Left renal pelvis (tissue), 4 donors: ENCODE measurements at regions not wholly inside any gene's neighbourhood (a gene's known extent, or its start where the extent isn't known, plus 50 kb on each side); places are given as distances from the start of the nearest gene placed in this dataset.
A peak's percentile ranks its signal among the peaks of the same experiment; 100 is the strongest.
"Not testable (repeated sequence)": the region's sequence is repeated elsewhere in the genome, so short reads cannot be mapped to it uniquely, and the experiment has no call there.

Experiments used
- DNase-seq, 4 donors: peaks; one replicate each; pipeline ENCODE4 v3.0.0-alpha.2; 2013; ENCODE audit warnings: low read depth in 4 of 4, low spot score in 3 of 4

DNA sequence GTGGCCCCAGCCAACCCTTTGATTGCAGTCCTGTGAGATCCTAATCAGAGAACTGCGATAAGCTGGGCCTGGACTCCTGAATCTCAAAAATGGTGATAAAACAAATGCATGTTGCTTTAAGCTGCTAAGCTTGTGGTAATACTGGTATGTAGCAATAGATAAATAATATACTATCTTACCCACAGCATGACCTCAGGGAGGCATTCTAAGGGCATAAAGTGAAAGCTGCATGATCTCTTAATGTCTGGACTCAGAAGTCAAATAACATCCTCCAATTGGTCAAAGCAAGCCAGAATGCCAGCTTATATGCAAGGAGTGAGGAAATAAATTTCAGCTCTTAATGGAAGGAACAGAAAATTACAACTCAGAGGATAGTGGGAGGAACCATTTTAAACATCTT is 246.1 kb downstream of the FSIP2 start:
- no peak for DNase-seq

DNA sequence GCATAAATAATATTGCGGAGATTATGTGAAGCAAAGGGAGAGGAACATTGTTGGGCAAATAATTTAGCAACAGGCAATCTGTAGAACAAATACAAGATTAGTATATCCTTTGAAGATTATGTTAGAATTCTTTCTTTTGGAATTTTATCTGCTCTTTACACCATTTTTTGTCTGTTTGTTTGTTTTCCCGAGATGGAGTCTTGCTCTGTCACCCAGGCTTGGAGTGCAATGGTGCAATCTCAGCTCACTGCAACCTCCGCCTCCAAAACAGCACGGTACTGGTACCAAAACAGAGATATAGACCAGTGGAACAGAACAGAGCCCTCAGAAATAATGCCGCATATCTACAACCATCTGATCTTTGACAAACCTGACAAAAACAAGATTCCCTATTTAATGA is 250.3 kb downstream of the FSIP2 start:
- DNase-seq: not testable (repeated sequence)

DNA sequence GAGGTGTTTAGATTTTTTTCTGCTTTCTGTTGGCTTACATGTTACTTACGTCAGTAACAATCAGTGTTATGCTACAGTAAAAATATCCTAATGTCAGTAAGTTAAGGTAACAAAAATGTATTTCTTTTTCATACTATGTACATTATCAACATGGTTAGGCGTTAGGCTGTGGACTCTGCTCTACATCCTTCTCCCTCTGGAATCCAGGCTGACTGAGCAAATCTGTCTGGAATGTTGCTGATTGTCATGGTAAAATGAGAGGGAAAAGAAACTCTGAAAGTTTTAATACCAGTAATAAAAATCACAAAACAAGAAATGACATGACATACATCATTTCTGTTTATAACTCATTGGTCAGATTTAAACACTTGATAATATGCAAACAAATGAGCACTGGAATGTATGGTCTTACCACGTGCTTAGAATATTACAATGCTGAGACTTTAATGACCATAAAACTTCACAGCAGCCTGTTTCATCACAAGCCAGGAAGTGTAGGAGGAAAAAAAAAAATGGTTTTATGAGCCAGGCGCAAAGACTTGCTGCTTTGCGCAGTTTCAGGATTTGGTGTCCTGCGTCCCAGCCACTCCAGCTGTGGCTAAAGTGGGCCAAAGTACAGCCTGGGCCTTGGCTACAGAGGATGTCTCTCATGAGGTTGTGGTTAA is 252.4 kb downstream of the FSIP2 start:
- DNase-seq: no peak

DNA sequence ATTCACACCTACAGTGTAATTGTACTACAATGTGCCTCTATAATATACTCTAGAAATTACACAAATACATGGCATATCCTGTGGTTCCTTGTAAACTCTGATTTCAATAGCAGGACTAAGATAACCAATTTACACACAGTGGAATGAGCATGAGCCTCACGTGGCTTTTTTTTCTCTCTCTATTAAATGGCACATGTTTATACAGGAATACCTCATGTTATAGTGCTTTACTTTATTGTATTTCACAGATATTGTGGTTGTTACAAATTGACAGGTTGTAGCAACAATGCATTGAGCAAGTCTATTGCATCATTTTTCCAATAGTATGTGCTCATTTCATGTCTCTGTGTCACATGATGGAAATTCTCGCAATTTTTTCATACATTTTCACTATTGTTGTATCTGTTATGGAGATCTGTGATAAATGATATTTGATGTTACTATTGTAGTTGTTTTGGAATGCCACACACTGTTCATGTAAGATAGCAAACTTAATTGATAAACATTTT is 260.0 kb downstream of the FSIP2 start:
- DNase-seq: no peak

DNA sequence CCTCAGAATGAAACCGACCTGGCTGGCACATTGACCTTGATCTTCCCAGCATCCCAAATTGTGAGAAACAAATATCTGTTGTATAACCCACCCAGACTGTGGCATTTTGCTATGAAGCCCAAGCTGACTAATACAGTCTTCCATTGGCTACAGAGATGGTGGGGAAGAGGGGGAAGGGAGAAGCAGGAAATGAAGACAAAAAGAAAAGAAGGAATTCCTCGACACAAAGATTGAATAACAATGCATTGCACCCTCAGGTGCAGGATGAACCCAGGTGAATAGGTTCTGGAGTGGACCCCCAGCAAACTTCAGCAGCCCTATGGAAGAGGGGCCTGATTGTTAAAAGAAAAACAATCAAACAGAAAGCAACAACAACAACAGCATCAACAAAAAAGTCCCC is 270.7 kb downstream of the FSIP2 start:
- no peak for DNase-seq

DNA sequence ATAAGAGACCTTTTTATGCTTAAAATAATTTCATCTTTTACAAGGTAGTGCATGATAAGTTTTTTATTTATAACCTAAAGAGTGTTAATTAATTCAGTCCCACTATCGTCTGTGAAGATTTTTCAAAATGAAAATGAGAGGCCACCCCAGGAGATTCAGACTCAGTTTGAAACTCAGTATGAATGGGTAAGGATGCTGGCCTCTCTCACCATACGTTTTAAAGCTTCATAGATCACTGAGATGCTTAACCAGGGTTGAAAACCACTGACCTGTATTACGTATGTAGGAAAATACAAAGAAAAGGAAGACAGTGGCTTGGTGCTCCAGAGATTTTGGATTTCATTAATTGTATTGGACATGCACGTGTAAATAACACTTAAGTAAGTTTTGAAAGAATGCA is 278.7 kb downstream of the FSIP2 start:
- no peak for DNase-seq

DNA sequence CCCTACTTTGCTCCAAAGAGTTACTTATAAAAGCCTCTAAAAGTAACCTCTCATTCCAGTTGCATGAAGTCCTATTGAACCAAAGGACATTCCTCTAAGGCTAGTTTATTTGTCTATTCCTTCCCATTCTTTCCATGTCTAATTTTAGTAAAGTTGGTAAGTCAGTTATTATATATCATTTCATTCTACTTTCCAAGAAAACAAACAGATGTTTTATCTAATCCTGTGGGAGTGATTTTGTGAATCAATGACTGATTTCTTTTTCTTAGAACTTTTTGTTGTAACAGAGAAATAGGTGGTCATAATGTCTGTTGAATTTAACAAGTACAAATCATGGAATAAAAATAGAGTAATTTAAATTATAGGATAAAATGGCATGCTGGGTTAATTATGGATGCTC is 286.3 kb downstream of the FSIP2 start:
- no peak for DNase-seq

DNA sequence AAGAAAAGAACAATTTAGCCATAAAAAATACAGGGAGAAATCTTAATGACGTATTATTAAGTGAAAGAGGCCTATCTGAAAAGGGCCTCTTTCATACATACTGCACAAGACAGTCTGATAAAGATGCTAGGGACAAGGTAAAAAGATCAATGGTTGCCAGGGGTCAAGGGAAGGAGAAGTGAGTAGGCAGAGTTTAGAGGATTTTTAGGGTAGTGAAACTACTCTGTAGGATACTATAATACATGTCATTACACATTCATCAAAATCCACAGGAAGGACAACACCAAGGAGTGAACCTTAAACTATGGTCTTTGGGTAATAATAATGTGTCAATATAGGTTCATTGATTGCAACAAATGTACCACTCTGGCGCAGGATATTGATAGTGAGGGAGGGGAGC is 289.3 kb downstream of the FSIP2 start:
- DNase-seq: no peak

DNA sequence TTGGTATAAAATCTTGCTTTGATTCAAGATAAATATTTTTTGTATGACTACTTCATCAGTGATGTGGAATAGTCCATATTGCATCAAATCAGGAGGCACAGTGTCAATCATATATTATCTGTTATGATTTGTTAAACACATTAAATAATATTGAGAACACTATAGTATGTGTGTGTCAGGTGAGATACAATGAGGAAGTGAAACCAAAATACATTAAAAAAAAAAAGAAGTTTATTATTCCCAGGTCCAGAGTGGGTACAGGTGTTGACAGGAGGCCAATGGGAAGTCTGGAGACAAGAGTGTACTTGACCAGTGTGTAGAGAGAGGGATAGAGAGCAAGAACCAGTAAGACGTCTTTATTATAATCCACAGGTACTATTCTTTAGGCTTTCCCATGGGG is 292.6 kb downstream of the FSIP2 start:
- DNase-seq: no peak

DNA sequence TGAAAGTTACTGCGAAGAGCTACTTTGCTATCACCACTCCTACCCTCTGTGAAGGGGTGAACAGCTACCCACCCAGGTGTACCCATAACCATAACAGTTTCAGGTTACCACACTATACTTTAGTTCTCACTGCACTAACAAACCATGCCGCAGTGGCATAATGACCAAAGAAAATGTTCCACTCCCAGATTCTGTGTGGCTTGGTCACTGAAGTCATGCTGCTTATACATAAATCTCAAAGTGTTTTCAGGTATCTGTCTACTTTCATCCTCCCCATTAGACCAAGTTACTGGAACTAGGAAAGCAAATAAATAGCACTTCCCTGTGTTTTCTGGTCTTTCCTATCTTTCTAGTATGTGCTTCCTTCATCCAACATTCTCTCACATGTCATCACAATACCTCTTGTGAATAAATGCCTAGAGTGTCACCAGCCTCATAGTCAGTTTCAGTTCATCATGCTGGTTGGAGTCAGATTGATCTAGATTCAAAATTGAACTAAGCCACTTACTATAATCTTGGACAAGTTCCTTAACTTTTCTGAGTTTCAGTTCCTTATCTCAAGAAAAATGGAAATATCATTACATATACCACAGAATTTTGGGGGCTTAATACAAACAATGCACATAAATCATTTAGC is 293.6 kb downstream of the FSIP2 start:
- DNase-seq: peak in 1 of 4 donors; percentile 15

DNA sequence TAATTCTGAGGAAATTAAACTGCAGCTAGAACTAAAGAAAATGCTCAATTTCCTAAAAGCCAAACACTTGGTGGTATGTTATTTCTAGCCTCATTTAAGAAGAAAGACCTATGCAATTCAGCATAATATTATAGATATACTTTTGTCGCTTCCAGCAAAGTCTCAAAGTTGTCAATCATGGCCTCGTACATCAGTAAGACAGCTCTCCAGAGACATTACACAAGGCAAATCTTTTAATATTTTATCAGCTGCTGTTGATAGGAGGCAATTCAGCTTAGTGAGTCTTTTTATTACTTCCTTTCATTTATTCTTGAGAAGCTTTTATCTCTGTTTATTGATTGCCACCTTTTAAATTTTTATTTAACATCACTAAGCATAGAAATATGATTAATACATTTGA is 294.3 kb downstream of the FSIP2 start:
- no peak for DNase-seq

DNA sequence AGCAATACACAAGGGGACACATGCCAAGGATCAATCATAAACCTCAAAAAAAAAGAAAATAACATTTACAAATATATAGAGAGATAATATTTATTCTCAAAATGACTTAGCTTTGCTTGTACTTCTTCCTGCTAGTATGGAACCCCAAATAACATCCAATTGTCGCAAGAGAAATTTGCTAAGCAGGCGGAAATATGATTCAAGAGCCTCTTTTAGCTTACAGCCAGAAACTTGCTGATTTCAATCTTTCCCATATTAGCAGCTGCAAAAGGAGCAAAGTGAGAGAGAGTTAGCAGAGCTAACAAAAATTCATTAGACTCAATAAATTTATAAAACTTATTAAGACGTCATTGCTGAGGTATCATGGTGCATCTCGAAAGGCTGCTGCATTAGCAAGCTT is 294.9 kb downstream of the FSIP2 start:
- no peak for DNase-seq

DNA sequence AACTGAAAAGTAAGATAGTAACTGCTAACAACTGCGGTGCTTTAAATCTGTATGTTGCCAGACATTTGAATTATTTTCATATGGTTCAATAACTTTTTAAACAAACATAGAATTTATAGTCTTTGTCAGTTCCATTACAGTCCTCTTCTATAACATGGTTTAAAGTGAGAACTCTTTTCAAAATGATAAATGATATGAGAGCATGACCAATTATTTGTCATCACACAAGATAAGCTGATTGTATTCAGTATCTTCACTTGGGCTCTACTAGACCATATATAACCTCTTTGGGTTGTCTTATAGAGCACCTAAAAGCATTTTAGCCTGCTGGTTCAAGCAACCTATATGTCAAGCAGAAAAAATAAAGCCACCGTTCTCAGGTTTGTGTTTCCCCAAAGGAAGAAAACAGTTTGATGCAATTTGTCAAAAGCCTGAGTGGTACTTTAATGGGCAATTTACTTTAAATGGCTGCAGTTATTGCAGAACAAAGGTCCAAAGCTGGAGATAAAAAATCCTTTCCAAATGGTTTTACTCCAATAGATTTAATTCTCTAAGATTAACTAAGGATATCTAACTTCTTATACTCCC is 298.4 kb downstream of the FSIP2 start:
- no peak for DNase-seq

DNA sequence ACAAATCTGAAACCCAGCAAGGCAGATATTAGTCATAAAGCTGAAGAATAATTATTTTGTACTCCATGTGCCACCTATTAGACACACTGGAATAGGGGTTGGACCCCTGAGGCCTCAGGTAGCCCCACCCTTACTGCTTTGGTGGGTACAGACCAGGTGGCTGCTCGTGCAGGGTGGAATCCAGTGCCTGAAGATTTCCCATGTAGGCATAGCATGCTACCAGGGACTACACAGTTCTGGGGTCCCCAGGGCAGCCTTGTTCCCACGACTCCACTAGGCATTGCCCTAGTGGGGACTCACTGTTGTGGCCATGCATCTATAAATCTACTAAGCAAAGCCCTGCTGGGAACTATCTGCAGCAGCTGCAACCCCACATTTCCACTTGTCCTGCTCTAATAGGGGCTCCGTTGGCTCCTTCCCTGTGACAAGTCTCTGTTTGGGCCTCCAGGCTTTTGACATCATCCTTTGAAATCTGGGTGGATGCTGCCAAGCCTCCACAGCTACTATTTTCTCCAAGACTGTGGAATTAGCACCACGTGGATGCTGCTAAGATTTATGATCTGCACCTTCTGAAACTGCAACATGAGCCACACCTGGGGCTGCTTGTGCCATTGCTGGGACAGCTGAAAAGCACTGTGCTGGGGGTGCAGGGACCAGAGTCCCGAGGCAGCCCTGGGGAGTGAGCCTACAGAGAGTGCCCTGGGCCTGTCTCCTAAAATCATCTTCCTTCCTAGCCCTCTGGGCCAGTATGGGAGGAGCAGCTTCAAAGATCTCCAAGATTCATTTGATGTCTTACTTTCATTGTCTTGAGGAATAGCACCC is 303.8 kb downstream of the FSIP2 start:
- DNase-seq: no peak

DNA sequence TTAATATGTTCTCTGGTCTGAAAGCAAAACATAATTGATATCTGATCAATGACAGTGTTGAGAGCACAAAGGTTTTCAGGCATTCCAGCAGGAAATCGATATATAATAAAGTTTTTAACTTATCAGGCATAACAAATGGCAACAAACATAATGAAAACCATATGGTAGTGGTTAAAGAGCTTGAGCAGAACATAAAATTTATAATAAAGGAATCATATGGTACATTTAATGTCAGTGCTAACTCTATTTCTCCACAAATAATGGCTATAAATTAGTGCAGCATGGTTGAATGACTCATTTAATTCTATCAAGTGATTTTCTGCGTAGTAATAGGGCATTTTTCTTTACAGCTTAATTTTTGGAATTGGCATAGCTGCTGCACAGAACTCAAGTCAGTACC is 306.2 kb downstream of the FSIP2 start:
- DNase-seq: no peak

DNA sequence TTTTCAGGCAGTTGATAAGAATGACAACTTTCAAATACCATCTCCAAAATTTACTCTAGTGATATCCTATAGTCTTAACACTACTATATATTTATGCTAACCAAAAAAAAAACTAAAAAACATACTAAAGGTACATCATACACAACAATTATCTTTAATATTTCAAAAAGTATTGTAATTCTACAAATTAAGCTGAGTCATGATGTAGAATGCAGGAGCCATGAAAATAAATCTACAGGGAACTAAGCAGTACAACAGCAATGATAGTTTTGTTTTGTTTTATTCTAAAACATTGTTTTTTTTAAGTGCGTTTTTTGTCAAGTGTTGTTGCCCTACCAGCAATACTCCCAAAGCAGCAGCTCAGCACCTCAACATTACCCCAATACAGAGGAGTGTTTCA is 314.3 kb downstream of the FSIP2 start:
- DNase-seq: no peak

DNA sequence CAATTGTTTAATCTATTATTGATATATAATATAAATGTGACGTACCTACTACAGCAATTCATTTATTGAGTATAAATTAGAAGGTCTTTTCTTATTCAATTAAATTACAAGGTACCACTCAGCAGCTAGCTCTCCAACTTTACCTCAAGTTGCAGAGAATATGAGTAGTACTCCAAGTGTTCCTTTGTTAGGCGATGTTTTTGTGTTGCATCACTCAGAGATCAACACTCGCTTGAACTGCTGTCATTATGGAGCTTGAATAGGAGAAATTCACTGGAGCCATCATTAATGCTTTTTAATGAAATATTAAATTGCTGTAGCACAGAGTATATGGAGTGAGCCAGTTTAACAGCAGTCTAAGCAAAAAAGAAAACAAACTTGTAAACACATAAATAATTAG is 320.0 kb downstream of the FSIP2 start:
- DNase-seq: no peak

DNA sequence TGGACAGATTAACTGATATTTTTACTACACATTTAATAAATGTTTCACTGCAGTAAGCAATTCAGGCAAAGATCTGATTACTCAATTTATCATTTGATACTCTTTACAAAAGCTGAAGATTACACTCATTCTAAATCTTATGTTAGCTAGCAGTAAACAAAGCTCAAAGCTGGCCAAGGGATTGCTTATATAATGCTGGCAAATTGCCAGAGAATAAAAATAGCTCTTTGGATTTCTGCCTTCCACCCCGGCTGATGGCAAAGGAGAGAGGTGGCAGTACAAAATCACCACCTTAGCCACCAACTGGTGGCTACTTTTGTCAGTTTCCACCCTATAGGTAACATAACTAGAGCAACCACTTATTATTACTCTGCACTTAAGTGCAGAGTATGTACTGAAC is 320.5 kb downstream of the FSIP2 start:
- no peak for DNase-seq

DNA sequence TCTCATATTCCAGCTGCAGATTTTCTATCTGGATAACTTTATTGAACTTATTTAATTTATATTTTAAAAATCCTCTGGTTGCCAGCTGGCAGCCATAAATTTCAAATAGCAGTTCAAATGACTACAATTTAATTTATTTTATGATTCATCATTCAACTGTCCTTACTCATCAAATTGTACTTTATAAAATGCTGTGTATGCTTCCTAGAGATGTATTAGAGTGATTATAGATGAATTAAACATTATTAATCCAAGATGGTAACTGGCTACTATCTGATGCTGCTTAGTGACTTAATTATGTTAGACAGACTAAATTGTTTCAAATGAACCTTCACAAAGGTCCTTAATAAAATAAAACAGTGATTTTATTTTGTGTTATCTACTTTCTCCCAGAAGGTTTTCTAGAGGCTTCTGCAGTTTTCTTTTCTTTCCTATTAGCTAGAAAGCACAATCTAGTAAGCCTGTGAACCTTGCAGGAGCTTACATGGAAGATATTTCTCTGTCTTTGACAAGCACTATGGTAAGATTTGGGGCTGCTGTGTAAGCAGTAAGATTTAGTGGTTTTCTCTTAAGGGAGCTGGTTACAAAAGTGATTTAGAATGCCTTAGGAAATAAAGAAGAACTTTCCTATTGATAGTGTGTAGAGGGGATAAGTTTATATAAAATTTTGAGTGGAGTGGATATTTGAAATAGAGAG is 322.3 kb downstream of the FSIP2 start:
- DNase-seq: no peak

DNA sequence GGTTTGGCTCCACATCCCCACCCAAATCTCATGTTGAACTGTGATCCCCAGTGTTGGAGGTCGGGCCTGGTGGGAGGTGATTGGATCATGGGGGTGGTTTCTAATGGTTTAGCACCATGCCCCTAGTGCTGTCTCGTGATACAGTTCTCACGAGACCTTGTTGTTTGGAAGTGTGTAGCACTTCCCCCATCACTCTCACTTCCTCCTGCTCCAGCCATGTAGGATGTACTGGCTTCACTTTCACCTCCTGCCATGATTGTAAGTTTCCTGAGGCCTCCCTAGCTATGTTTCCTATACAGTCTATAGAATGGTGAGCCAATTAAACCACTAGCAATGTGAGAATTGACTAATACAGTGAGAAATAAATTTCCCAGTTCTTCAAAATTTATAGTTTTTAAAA is 325.9 kb downstream of the FSIP2 start:
- no peak for DNase-seq

DNA sequence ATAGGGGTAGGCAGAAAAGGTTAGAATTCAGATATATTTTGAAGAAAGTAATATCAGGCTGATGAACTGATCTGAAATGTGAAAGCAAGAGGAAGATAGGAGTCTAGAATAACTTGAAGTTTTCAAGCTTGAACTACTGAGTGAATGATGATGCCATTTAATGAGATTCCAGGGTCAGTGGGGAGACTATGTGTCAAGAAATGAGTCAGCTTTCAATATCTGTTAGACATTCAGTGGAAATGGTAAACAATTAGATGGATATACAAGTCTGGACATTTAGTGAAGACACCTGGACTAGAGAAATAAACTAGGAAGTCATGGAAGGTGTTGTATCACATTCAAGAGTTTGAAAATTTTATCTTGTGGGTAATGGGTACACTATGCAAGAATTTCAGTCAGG is 326.9 kb downstream of the FSIP2 start:
- no peak for DNase-seq
